Panc1 (cell line): ENCODE measurements at regions not wholly inside any gene's neighbourhood (a gene's known extent, or its start where the extent isn't known, plus 50 kb on each side); places are given as distances from the start of the nearest gene placed in this dataset.

Experiments
- ATAC-seq: fragments of 200-7000 bp; cut with Tn5 transposase; 2 replicates; pipeline ENCODE4 v1.9.1; 2020; ENCODE audit warnings: mild to moderate bottlenecking, moderate library complexity
- BruUV-seq: library from RNA; stranded (reverse); fragments of 400-500 nt; replicated peaks from 2 replicates; lab custom pipeline; 2021; lab: Mats Ljungman, UMichigan
- CTCF ChIA-PET: fragments of 300-600 bp; sonication (Branson Sonifier 250); formaldehyde crosslinking; loops from one replicate; lab custom pipeline; 2022; ENCODE audit warnings: antibody characterized with exemption; lab: Charles Lee
- POLR2A ChIA-PET: fragments of 300-600 bp; sonication (Branson Sonifier 250); formaldehyde crosslinking; loops from one replicate; lab custom pipeline; 2022; ENCODE audit warnings: antibody characterized with exemption; lab: Charles Lee
- DNase-seq: peaks from one replicate; pipeline ENCODE4 v3.0.0-alpha.2; 2010; ENCODE audit warnings: low read depth, low spot score
- H3K27ac ChIP-seq: 2 replicates; pipeline ENCODE4 v1.5.1; 2011; ENCODE audit warnings: mild to moderate bottlenecking, low read length, inconsistent platforms
- H3K27me3 ChIP-seq: fragments of 200-500 bp; sonication (Bioruptor generic); 2 replicates; pipeline ENCODE4 v1.6.0; 2014; ENCODE audit warnings: low read length, inconsistent platforms; ENCODE audit not compliant: control insufficient read depth, insufficient read depth
- H3K36me3 ChIP-seq: fragments of 200-500 bp; sonication (Bioruptor generic); 2 replicates; pipeline ENCODE4 v1.5.1; 2014; ENCODE audit warnings: inconsistent platforms, mild to moderate bottlenecking, low read length, moderate library complexity; ENCODE audit not compliant: control insufficient read depth, insufficient read depth
- H3K4me1 ChIP-seq: 2 replicates; pipeline ENCODE4 v1.5.1; 2011; ENCODE audit warnings: inconsistent platforms, mild to moderate bottlenecking, low read length, moderate library complexity; ENCODE audit not compliant: control insufficient read depth, insufficient read depth
- H3K4me3 ChIP-seq, 2 experiments: 2 replicates each; pipeline ENCODE4 v1.5.1; 2011 to 2012; ENCODE audit warnings: low read depth in 2 of 2, low read length in 2 of 2, mild to moderate bottlenecking in 2 of 2, inconsistent platforms in 1 of 2, moderate library complexity in 1 of 2
- H3K9me3 ChIP-seq: fragments of 200-500 bp; sonication (Bioruptor generic); 2 replicates; pipeline ENCODE4 v1.5.1; 2014; ENCODE audit warnings: low read depth, mild to moderate bottlenecking, inconsistent platforms, low read length, moderate library complexity; ENCODE audit not compliant: control insufficient read depth, insufficient read depth
- POLR2AphosphoS5 ChIP-seq: IDR thresholded peaks from 2 replicates; pipeline ENCODE4 v1.6.1; 2012; ENCODE audit warnings: mild to moderate bottlenecking, low read depth, low read length, moderate library complexity
- SIN3A ChIP-seq: IDR thresholded peaks from 2 replicates; pipeline ENCODE4 v1.6.1; 2012; ENCODE audit warnings: low read depth, mild to moderate bottlenecking, low read length, moderate library complexity, borderline replicate concordance; ENCODE audit not compliant: insufficient read depth
- TCF7L2 ChIP-seq: IDR thresholded peaks from 2 replicates; pipeline ENCODE4 v1.6.1; 2011; ENCODE audit warnings: mild to moderate bottlenecking, low read depth, low read length, inconsistent platforms
- in situ Hi-C: cut with HindIII; loops from 2 replicates; pipeline ENCODE4 v1.10.0; 2016; ENCODE audit warnings: low sequenced_read_pairs, low pct_unique_long_range_greater_than_20kb
- intact Hi-C: fragments of 100-400 bp; cut with micrococcal nuclease; formaldehyde crosslinking; loops from one replicate; pipeline ENCODE4 v1.10.0; 2022; ENCODE audit not compliant: unreplicated experiment
- TF ChIP-seq, protein P1 (sequence below), 2 experiments: IDR thresholded peaks; 2 replicates each; pipeline ENCODE4 v1.6.1; 2011 to 2012; ENCODE audit warnings: low read depth in 2 of 2, control low read depth in 1 of 2, low read length in 1 of 2, mild to moderate bottlenecking in 1 of 2, moderate library complexity in 1 of 2; ENCODE audit not compliant: insufficient read depth in 1 of 2
- TF ChIP-seq, protein P2 (sequence below): fragments of 450-650 bp; IDR thresholded peaks from 2 replicates; pipeline ENCODE4 v1.5.1; 2017; ENCODE audit warnings: mild to moderate bottlenecking

DNA sequence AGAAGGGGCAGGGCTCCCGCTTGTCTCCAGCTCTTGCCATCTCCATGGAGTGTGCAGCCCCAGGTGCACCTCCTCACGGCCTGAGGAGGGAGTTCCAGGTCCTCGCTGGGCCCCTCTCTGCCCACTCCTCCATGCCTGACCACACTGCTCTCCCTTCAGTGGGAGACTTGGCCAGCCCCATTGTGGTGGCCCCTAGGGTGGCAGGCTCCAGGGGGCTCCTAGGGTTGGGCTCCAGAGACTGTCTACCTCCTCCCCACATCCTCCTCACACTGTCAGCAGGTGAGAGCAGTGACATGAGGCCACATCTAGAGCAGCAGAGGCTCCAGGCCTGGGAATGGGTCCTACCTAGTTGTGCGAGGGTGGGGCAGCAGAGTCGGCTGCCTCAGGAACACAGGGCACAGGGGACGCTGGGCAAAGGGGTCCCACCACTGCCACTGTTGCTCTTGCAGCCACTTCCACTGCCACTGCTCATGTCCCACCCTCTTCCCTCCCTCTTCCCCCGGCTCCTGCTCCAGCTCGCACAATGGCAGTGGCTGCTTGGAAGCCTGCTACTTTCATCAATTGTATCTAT is 514.8 kb downstream of the MRPL39 start:
- Histone ChIP-seq H3K4me1 (no peaks in the 10 kb centered on the region), H3K9me3 (no peaks in the 10 kb centered on the region), H3K4me3 (no peak overlapping the region), H3K36me3 (no peaks in the 10 kb centered on the region), H3K27ac (no peak overlapping the region), H3K27me3 (no peaks in the 10 kb centered on the region)
- intact Hi-C loops, result no loop called here
- TF ChIP-seq SIN3A (no peak), POLR2AphosphoS5 (no peak)
- TF ChIP-seq, protein P1, sequence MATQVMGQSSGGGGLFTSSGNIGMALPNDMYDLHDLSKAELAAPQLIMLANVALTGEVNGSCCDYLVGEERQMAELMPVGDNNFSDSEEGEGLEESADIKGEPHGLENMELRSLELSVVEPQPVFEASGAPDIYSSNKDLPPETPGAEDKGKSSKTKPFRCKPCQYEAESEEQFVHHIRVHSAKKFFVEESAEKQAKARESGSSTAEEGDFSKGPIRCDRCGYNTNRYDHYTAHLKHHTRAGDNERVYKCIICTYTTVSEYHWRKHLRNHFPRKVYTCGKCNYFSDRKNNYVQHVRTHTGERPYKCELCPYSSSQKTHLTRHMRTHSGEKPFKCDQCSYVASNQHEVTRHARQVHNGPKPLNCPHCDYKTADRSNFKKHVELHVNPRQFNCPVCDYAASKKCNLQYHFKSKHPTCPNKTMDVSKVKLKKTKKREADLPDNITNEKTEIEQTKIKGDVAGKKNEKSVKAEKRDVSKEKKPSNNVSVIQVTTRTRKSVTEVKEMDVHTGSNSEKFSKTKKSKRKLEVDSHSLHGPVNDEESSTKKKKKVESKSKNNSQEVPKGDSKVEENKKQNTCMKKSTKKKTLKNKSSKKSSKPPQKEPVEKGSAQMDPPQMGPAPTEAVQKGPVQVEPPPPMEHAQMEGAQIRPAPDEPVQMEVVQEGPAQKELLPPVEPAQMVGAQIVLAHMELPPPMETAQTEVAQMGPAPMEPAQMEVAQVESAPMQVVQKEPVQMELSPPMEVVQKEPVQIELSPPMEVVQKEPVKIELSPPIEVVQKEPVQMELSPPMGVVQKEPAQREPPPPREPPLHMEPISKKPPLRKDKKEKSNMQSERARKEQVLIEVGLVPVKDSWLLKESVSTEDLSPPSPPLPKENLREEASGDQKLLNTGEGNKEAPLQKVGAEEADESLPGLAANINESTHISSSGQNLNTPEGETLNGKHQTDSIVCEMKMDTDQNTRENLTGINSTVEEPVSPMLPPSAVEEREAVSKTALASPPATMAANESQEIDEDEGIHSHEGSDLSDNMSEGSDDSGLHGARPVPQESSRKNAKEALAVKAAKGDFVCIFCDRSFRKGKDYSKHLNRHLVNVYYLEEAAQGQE (IDR thresholded peaks at IDR 0.05; ENCODE audit: insufficient read depth in 1 of 2, low read depth in 2 of 2, low read length in 1 of 2), result no peak
- DNase-seq, result no peak
- in situ Hi-C loops, result no loop called here
- BruUV-seq, result no TSS peak
- POLR2A ChIA-PET, result no interaction called here
- no peak for ATAC-seq
- CTCF ChIA-PET, result no interaction called here

DNA sequence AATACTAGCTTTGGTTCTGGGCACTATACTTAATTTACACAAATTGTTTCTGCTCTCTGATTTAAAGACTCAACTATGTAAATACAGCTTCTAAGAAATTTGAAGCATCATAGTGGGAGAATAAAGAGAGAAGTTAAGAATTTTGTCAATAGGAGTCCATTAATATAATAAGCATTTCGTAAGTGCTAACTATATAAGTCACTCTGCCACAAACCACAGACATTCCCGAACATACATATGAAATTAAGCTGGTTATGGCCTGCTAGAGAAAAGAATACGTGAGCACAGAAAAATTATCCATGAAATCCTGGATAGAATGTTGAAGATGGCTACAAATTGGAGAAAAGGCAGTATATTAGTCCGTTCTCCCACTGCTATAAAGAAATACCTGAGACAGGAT is 526.2 kb downstream of the MRPL39 start:
- ChIA-PET POLR2A (no interaction called here), CTCF (no interaction called here)
- in situ Hi-C loops, result no loop called here

More for the DNA sequence above, 526.2 kb downstream of the MRPL39 start:
- Histone ChIP-seq H3K4me3 (no peak overlapping the region), H3K36me3 (no peaks in the 10 kb centered on the region), H3K27me3 (no peaks in the 10 kb centered on the region), H3K4me1 (no peaks in the 10 kb centered on the region), H3K9me3 (no peaks in the 10 kb centered on the region), H3K27ac (no peak overlapping the region)
- intact Hi-C loops, result no loop called here
- no peak for ATAC-seq
- DNase-seq, result no peak
- TF ChIP-seq SIN3A (no peak), TCF7L2 (no peak), POLR2AphosphoS5 (no peak)
- TF ChIP-seq, protein P1 (IDR thresholded peaks at IDR 0.05; ENCODE audit: insufficient read depth in 1 of 2, low read depth in 2 of 2, low read length in 1 of 2), result no peak
- TF ChIP-seq, protein P2, sequence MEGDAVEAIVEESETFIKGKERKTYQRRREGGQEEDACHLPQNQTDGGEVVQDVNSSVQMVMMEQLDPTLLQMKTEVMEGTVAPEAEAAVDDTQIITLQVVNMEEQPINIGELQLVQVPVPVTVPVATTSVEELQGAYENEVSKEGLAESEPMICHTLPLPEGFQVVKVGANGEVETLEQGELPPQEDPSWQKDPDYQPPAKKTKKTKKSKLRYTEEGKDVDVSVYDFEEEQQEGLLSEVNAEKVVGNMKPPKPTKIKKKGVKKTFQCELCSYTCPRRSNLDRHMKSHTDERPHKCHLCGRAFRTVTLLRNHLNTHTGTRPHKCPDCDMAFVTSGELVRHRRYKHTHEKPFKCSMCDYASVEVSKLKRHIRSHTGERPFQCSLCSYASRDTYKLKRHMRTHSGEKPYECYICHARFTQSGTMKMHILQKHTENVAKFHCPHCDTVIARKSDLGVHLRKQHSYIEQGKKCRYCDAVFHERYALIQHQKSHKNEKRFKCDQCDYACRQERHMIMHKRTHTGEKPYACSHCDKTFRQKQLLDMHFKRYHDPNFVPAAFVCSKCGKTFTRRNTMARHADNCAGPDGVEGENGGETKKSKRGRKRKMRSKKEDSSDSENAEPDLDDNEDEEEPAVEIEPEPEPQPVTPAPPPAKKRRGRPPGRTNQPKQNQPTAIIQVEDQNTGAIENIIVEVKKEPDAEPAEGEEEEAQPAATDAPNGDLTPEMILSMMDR, result no peak
- no TSS peak for BruUV-seq
